SK-N-SH treated with all-trans-retinoic acid at 6 μM for 48 hours (cell line): ENCODE measurements at regions not wholly inside any gene's neighbourhood (a gene's known extent, or its start where the extent isn't known, plus 50 kb on each side); places are given as distances from the start of the nearest gene placed in this dataset.

Source experiments
- ATAC-seq: fragments of 200-7000 bp; cut with Tn5 transposase; 3 replicates; pipeline ENCODE4 v1.9.1; 2020; ENCODE audit warnings: mild to moderate bottlenecking, moderate library complexity
- ARNTL ChIP-seq: fragments of 450-650 bp; formaldehyde crosslinking; IDR thresholded peaks from 2 replicates; pipeline ENCODE4 v1.5.0; 2020; ENCODE audit warnings: low read depth, mild to moderate bottlenecking, moderate library complexity, borderline replicate concordance
- BACH2 ChIP-seq: fragments of 250-450 bp; sonication (Bioruptor Pico); IDR thresholded peaks from 2 replicates; pipeline ENCODE4 v1.9.0; 2021; ENCODE audit warnings: mild to moderate bottlenecking, borderline replicate concordance
- CREB5 ChIP-seq: fragments of 250-450 bp; sonication (Bioruptor Pico); IDR thresholded peaks from 2 replicates; pipeline ENCODE4 v1.5.1; 2020; ENCODE audit warnings: low read depth, mild to moderate bottlenecking, moderate library complexity
- CSRNP3 ChIP-seq: fragments of 250-450 bp; sonication (Bioruptor Pico); IDR thresholded peaks from 2 replicates; pipeline ENCODE4 v1.5.1; 2021; ENCODE audit warnings: mild to moderate bottlenecking, moderate library complexity
- ESRRG ChIP-seq: fragments of 250-450 bp; sonication (Bioruptor Pico); IDR thresholded peaks from 2 replicates; pipeline ENCODE4 v1.6.1; 2021; ENCODE audit warnings: mild to moderate bottlenecking
- GLIS3 ChIP-seq: fragments of 250-450 bp; sonication (Bioruptor Pico); IDR thresholded peaks from 2 replicates; pipeline ENCODE4 v1.5.0; 2020; ENCODE audit warnings: mild to moderate bottlenecking, moderate library complexity
- ISL1 ChIP-seq: fragments of 250-450 bp; sonication (Bioruptor Pico); IDR thresholded peaks from 2 replicates; pipeline ENCODE4 v2.1.2; 2022; ENCODE audit warnings: mild to moderate bottlenecking, moderate library complexity
- OSR1 ChIP-seq: fragments of 250-450 bp; sonication (Bioruptor Pico); IDR thresholded peaks from 2 replicates; pipeline ENCODE4 v1.8.0; 2022; ENCODE audit warnings: moderate library complexity, mild to moderate bottlenecking, inconsistent platforms
- PATZ1 ChIP-seq: fragments of 250-450 bp; sonication (Bioruptor Pico); IDR thresholded peaks from 2 replicates; pipeline ENCODE4 v1.8.0; 2020; ENCODE audit warnings: mild to moderate bottlenecking, moderate library complexity, borderline replicate concordance
- POU6F1 ChIP-seq: fragments of 250-450 bp; sonication (Bioruptor Pico); IDR thresholded peaks from 2 replicates; pipeline ENCODE4 v1.8.0; 2021; ENCODE audit warnings: low read depth, mild to moderate bottlenecking, moderate library complexity, borderline replicate concordance
- RARB ChIP-seq: fragments of 250-450 bp; sonication (Bioruptor Pico); IDR thresholded peaks from 2 replicates; pipeline ENCODE4 v1.8.0; 2021; ENCODE audit warnings: mild to moderate bottlenecking, moderate library complexity
- SNAI2 ChIP-seq: fragments of 250-450 bp; sonication (Bioruptor Pico); IDR thresholded peaks from 2 replicates; pipeline ENCODE4 v1.5.0; 2020; ENCODE audit warnings: mild to moderate bottlenecking, moderate library complexity
- TOX ChIP-seq: fragments of 250-450 bp; sonication (Bioruptor Pico); IDR thresholded peaks from 2 replicates; pipeline ENCODE4 v1.8.0; 2021; ENCODE audit warnings: mild to moderate bottlenecking, moderate library complexity, borderline replicate concordance
- TSHZ2 ChIP-seq: fragments of 250-450 bp; sonication (Bioruptor Pico); IDR thresholded peaks from 2 replicates; pipeline ENCODE4 v1.5.0; 2020; ENCODE audit warnings: mild to moderate bottlenecking, moderate library complexity
- ZC3H10 ChIP-seq: fragments of 250-450 bp; sonication (Bioruptor Pico); IDR thresholded peaks from 2 replicates; pipeline ENCODE4 v1.5.1; 2021; ENCODE audit warnings: mild to moderate bottlenecking, moderate library complexity
- ZFP3 ChIP-seq: fragments of 250-450 bp; sonication (Bioruptor Pico); IDR thresholded peaks from 2 replicates; pipeline ENCODE4 v1.5.0; 2020; ENCODE audit warnings: mild to moderate bottlenecking, moderate library complexity
- ZFP30 ChIP-seq: fragments of 450-650 bp; formaldehyde crosslinking; IDR thresholded peaks from 2 replicates; pipeline ENCODE4 v1.5.0; 2022; ENCODE audit warnings: mild to moderate bottlenecking, moderate library complexity
- ZNF565 ChIP-seq: fragments of 450-650 bp; formaldehyde crosslinking; conservative IDR thresholded peaks from 2 replicates; pipeline ENCODE4 v1.5.0; 2020; ENCODE audit warnings: low read depth, mild to moderate bottlenecking, moderate library complexity
- ZNF70 ChIP-seq: fragments of 450-650 bp; formaldehyde crosslinking; IDR thresholded peaks from 2 replicates; pipeline ENCODE4 v1.5.0; 2020; ENCODE audit warnings: mild to moderate bottlenecking, moderate library complexity
- ZNF8 ChIP-seq: fragments of 450-650 bp; formaldehyde crosslinking; IDR thresholded peaks from 2 replicates; pipeline ENCODE4 v1.5.0; 2020; ENCODE audit warnings: mild to moderate bottlenecking, moderate library complexity

- TF ChIP-seq TSHZ2 (CRISPR knock-in tag): no peak
- no peak for TF ChIP-seq CREB5 (CRISPR knock-in tag)
- TF ChIP-seq POU6F1 (CRISPR knock-in tag): no peak
- no peak for ATAC-seq
Observed at GRCh38 chr16:8391257-8391656, 199.1 kb downstream of the TMEM114 start.

GRCh38 chr16:8388684-8389083 lies 201.6 kb downstream of the TMEM114 start:
- no peak for ATAC-seq

GRCh38 chr16:8381814-8382213 lies 208.5 kb downstream of the TMEM114 start:
- no peak for ATAC-seq
- TF ChIP-seq POU6F1 (CRISPR knock-in tag): no peak
- no peak for TF ChIP-seq SNAI2 (CRISPR knock-in tag)
- TF ChIP-seq TOX (CRISPR knock-in tag): no peak
- no peak for TF ChIP-seq RARB (CRISPR knock-in tag)
- TF ChIP-seq PATZ1 (CRISPR knock-in tag): no peak
- TF ChIP-seq CSRNP3 (CRISPR knock-in tag): no peak
- TF ChIP-seq ZNF565 (CRISPR knock-in tag): no peak
- no peak for TF ChIP-seq ZNF8 (CRISPR knock-in tag)
- TF ChIP-seq ZFP3 (CRISPR knock-in tag): no peak
- TF ChIP-seq ISL1 (CRISPR knock-in tag): no peak
- TF ChIP-seq BACH2 (CRISPR knock-in tag): no peak
- TF ChIP-seq OSR1 (CRISPR knock-in tag): no peak
- TF ChIP-seq ZNF70 (CRISPR knock-in tag): no peak
- TF ChIP-seq TSHZ2 (CRISPR knock-in tag): no peak
- no peak for TF ChIP-seq GLIS3 (CRISPR knock-in tag)
- TF ChIP-seq ZC3H10 (CRISPR knock-in tag): no peak
- TF ChIP-seq ARNTL: no peak
- TF ChIP-seq ZFP30 (CRISPR knock-in tag): no peak

More at GRCh38 chr16:8388684-8389083, 201.6 kb downstream of the TMEM114 start:
- no peak for TF ChIP-seq PATZ1 (CRISPR knock-in tag)
- no peak for TF ChIP-seq OSR1 (CRISPR knock-in tag)
- no peak for TF ChIP-seq ZNF8 (CRISPR knock-in tag)
- TF ChIP-seq ESRRG: no peak
